Astrocyte of the cerebellum (primary cell): ENCODE measurements at regions not wholly inside any gene's neighbourhood (a gene's known extent, or its start where the extent isn't known, plus 50 kb on each side); places are given as distances from the start of the nearest gene placed in this dataset.

Experiments used
- DNase-seq: peaks from one replicate; pipeline ENCODE4 v3.0.0-alpha.2; 2011; ENCODE audit warnings: low read depth
- H3K4me3 ChIP-seq: 2 replicates; pipeline ENCODE4 v1.5.1; 2011; ENCODE audit warnings: mild to moderate bottlenecking, low read depth, low read length, moderate library complexity
- in situ Hi-C: cut with HindIII; loops from 2 replicates; pipeline ENCODE4 v1.10.0; 2017; ENCODE audit warnings: low sequenced_read_pairs
- TF ChIP-seq, protein P1 (sequence below): IDR thresholded peaks from 2 replicates; pipeline ENCODE4 v1.5.1; 2012; ENCODE audit warnings: low read length, low read depth, moderate library complexity, mild to moderate bottlenecking; ENCODE audit errors: missing control alignments

GRCh38 chrX:42943051-42943974, 165.3 kb upstream of the PPP1R2C start:
- no peak overlapping the region for H3K4me3 ChIP-seq
- in situ Hi-C loops: no loop called here
- TF ChIP-seq, protein P1, sequence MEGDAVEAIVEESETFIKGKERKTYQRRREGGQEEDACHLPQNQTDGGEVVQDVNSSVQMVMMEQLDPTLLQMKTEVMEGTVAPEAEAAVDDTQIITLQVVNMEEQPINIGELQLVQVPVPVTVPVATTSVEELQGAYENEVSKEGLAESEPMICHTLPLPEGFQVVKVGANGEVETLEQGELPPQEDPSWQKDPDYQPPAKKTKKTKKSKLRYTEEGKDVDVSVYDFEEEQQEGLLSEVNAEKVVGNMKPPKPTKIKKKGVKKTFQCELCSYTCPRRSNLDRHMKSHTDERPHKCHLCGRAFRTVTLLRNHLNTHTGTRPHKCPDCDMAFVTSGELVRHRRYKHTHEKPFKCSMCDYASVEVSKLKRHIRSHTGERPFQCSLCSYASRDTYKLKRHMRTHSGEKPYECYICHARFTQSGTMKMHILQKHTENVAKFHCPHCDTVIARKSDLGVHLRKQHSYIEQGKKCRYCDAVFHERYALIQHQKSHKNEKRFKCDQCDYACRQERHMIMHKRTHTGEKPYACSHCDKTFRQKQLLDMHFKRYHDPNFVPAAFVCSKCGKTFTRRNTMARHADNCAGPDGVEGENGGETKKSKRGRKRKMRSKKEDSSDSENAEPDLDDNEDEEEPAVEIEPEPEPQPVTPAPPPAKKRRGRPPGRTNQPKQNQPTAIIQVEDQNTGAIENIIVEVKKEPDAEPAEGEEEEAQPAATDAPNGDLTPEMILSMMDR: no peak
- DNase-seq: no peak

DNA sequence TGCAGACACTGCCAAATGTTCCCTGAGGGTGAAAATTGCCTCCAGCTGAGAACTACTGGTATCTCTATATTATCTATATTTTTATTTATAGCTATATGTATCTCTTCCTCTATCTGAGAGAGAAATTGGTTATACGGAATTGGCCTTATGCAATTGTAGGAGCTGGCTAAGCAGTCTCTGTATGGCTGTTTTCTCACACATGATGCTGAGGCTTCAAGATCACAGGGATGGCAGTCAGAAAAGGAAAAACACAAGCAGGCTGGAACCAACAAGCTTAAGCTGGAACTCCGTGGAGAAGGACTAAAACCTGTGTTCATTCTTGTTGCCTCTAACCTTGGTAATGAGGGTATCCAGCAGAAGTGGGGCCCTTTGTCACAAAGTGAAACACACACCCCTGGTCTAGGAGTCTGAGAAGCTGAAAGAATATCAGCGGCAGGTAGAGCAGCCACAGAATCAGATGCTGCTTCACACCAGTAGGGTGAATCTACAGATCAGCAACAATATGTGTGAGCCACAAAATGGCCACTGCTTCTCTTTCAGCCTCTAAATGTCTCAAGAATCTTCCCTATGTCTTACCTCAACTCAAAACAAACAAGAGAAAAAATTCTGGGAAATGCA, 166.5 kb upstream of the PPP1R2C start:
- DNase-seq: no peak
- H3K4me3 ChIP-seq: no peak overlapping the region
- TF ChIP-seq, protein P1: no peak
- in situ Hi-C loops: no loop called here

DNA sequence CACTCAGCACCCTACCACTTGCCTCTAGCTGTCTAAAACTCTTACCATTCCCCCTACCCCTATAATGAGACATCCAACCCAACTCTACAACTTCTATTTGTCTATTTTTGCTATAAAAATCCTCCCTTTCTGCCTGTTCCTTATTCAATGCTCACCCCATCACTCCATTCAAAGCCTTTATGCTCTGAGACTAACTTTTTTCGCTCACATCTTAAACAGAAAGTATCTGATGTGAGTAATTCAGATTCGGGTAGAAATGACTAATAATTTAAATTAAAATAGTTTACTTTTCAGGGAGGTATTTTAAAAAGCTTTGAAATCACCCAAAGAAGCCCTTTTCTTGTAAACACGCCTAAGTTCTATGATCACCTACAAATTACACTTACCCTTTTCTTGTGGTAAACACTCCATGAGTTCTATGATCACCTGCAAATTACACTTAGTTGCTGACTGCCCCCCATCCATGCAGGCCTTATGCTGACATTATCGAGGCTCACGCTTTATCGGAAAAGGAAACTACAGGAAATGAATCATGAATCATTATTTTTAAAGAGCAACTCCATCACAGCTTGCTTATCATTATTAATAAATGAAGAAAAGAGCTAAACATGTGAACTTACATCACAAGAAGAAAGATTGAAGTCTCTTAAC, 168.7 kb upstream of the PPP1R2C start:
- TF ChIP-seq, protein P1: no peak
- in situ Hi-C loops: no loop called here

DNA sequence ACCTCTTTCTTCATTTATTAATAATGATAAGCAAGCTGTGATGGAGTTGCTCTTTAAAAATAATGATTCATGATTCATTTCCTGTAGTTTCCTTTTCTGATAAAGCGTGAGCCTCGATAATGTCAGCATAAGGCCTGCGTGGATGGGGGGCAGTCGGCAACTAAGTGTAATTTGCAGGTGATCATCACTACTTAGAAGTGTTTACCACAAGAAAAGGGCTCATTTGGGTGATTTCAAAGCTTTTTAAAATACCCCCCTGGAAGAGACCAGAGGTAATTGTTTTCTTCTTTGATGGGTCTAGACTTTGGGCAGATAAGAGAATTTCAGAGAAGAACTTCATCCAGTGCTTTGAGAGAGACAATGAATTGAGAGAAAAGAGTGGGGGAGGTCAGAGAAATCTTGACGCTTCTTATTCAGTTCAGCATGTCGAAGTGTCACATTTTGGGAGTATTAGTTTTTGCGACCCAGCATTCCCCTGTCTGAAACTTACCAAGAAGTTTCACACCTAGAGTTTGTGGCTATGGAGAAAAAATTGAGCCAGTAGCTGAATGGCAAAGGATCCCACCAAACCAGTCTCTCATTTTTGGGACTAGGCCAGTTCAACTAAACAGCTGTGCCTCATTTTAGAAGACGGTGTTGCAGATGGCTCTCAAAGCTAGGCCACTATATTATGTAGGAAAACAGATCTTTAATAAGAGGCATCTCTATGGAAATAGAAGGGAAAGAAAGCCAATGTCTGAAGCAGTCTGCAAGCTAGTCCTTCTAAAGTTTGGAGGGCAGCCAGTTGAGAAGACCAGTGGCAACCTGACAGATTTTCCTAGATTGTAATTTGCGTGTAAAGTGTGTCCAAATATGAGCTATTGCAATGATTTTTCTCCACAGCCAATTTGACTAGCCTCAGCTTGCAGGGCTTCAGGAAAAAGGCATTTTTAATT, 171.0 kb upstream of the PPP1R2C start:
- no peak overlapping the region for H3K4me3 ChIP-seq
- in situ Hi-C loops: no loop called here
- DNase-seq: no peak
- TF ChIP-seq, protein P1: no peak

More for the DNA sequence above, 168.7 kb upstream of the PPP1R2C start:
- H3K4me3 ChIP-seq: no peak overlapping the region
- no peak for DNase-seq

GRCh38 chrX:42951747-42952146, 173.8 kb upstream of the PPP1R2C start:
- no peak for DNase-seq
- no peak overlapping the region for H3K4me3 ChIP-seq
- in situ Hi-C loops: no loop called here
- TF ChIP-seq, protein P1: no peak

DNA sequence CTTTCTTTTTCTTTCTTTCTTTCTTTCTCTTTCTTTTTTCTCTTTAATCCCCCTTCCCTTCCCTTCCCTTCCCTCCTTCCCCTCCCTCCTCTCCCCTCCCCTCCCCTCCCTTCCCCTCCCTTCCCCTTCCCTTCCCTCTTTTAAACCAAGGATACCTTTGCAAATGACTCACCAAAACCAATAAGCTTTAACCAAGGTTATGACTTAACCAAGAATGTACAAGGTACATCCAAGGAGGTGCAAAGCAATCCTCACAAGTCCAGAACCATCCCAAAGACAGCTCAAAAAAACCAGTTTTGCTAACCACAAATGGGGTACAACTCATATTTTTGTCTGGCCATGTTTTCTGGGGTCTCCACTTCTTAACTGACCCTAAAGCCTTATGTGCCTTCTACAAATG, 174.7 kb upstream of the PPP1R2C start:
- H3K4me3 ChIP-seq: no peak overlapping the region
- no peak for DNase-seq
- in situ Hi-C loops: no loop called here
- TF ChIP-seq, protein P1: no peak
